Smooth muscle cell of the brain vasculature (primary cell): ENCODE measurements at regions not wholly inside any gene's neighbourhood (a gene's known extent, or its start where the extent isn't known, plus 50 kb on each side); places are given as distances from the start of the nearest gene placed in this dataset.

Experiments
- DNase-seq: peaks from one replicate; pipeline ENCODE4 v3.0.0-alpha.2; 2012; ENCODE audit warnings: low read depth, low spot score

DNA sequence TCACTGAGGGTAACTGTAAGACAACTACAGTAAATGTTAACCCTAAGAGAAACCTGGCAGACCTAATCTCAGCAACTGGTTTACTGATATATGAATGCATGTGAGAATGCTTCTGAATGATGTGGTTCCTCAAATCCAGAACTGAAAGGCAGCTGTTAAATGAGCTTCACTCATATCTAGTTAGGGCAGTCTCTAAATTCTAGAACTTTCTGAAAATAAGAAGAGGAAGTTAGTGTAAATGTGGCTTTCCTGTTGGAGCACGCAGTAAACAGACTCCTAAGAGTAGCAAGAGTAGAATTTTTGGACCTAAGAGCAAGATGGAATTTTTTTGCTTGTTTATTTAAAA, 117.9 kb upstream of the KCNN2 start:
- DNase-seq, result no peak

DNA sequence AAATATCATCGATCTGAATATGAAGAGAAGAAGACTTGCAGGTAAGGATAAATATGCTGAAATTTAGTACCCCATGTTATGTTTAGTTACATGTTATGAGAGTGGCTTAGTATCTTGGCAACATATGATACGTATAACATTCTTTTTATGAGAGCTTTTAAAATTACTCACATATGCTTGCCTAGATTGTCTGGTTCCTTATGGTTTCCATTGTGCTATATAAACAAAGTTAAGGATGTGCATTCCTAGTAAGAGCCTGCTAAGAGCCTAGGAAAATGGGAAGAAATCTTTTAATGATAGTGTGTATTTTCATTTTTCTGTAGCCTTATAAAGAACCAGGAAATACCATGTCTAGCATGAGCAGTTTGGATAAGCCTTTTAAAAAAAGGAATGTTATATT, 112.0 kb upstream of the KCNN2 start:
- peak; percentile 2 for DNase-seq

GRCh38 chr5:114250536-114250935, 111.3 kb upstream of the KCNN2 start:
- DNase-seq, result no peak

DNA sequence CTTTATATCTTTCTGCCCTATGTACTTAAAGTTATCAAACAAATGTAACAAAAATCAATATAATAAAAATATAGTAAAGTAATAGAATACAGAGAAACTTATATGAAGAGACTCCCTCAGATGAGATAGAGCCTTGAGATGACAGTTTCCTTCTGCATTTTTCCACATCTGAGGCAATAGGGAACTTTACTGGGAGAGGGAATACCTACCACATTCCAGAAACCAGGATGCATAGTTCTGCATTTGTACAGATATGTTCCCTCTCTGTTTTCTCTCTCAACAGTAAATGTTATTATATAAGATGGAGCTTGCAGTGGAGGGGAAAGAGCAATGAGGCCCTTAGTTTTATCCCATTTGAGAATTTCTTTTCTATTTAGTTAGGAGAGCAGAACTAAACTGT, 109.6 kb upstream of the KCNN2 start:
- DNase-seq, result no peak

GRCh38 chr5:114255260-114255659, 106.6 kb upstream of the KCNN2 start:
- no peak for DNase-seq

DNA sequence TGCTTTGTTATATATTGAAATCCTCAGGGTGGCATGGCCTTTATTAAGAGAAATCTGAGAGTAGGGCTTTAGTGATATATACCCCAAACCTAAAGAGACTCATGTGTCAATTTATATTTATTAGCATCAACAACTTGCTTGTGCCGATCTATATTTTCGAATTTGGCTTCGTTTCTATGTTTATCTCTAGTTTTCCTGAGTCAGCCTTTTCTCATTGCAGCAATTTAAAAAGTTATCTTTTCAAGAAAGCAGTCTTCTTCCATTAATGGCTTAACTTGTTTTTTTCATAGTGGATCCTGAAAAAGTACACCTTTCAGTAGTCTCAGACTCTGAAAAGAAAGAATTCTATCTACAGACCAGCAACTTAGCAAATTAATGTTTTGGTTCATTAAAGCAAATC, 99.9 kb upstream of the KCNN2 start:
- DNase-seq, result no peak

DNA sequence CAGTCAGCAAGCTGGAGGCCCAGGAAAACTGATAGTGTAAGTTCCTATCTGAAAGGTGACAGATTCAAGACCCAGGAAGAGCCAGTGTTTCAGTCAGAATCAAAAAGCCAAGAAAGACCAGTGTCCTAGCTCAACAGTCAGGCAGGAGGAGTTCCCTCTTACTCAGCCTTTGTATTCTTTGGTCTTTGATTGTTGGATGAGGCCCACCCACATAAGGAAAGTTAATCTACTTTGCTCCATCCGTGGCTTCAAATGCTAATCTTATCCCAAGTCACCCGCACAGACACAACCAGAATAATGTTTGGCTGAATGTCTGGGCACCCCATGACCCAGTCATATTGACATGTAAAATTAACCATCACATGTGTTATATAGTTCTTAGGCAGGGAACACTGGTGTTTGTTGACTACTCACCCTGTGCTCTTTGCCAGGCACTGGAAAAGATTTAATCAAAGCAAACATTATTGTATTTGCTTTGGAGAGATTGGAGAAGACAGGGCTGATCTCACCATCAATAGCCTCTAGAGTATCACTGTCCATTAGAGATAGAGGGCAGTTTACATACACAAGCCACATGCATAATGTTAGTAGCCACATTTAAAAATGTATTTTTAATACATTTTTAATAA, 96.3 kb upstream of the KCNN2 start:
- no peak for DNase-seq

DNA sequence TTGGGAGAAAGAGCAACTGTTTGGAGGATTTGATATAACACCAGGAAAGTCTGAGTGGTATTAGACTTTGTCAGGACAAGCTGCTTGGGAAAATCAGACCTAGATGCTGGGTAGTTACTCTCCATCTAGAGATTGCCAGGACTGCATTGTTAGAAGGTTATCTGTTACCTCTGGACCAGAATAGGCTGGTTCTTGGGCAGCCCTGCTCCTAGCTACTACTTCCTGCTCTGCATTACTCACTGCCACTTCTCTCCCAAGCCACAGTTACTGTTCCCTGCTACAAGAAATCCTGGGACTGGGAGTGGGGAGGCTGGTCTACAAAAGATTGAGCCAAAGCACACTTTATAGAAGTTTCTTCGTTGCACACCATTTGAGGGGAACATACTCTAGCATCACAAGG, 95.5 kb upstream of the KCNN2 start:
- no peak for DNase-seq

DNA sequence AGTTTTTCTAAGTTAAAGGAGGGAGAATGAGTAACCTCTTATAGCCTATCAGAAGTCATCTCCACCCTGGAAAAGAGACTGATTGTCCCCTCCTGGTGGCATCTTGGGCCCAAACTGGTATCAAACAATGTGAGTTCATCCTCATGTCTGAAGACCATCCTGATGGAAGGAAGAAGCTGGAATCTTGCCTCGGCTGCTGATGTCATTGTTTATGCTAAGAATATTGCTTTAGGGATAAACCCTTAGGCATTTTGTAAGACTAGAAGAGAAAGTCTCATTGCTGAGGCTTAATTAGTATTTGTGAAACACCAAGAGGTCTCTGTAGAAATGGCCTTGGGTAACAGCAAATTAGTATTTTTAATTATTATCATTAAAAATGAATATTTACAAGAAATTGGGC, 65.7 kb upstream of the KCNN2 start:
- no peak for DNase-seq

GRCh38 chr5:114297915-114298314, 64.0 kb upstream of the KCNN2 start:
- no peak for DNase-seq

GRCh38 chr5:114305402-114306207, 56.3 kb upstream of the KCNN2 start:
- DNase-seq, result peak; percentile 12

DNA sequence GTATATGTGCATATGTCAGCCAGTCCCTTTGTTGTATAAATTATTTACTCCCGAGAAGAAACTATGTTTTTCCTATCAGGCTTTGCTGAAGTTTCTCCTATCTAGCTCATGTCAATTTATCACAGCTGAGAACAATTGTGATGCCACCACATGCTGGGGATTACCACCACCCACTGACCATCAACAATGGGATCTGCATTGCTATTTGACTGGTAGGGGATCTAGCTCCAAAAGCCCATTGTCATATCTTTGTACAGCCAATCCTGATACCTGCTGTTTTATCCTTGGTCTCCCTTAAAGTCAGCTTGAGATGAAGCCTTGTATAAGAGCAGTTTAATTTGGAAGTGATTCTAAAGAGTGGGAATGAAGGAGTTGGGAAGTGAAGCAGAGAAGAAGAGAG, 53.9 kb upstream of the KCNN2 start:
- no peak for DNase-seq

DNA sequence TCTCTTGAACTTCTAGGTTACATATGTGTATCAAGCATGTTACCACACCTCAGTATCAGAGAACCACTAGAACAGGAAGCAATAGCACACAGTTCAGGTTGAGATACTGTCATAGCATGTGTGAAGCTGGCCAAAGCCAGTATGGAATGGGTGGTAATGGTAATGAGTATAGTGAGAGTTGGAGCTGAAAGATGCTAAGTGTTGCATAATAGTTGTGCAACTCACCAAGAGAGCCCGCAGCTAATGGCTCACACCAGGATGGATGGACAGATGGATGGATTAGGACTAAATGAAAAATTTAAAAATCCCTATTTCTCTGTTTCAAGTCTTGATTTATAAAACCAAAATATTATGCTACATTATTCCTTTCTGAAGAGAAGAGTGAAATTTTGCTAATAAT, 53.4 kb upstream of the KCNN2 start:
- DNase-seq, result no peak

DNA sequence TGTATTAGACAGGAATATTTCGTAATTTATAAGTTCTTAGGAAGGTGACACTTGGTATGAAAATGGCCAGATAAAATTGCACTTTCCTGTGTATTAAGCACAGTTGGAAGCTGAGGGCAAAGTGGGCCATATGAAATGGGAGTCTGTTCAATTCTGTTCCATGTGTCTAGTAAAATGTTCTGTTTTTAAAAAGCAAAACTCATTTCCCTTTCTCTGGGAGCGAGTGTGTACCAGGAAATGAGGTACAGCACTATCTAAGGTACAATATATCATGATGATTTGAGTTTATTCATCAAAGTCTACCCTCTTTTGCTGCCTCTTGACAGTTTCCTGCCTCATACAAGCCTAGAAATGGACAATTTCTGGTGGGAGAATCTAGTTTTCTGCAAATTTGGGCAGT, 51.2 kb upstream of the KCNN2 start:
- no peak for DNase-seq

GRCh38 chr5:114311281-114311680, 50.6 kb upstream of the KCNN2 start:
- DNase-seq, result no peak

GRCh38 chr5:114311968-114312367, 49.9 kb upstream of the KCNN2 start:
- no peak for DNase-seq
